SK-N-SH (cell line): ENCODE measurements at regions not wholly inside any gene's neighbourhood (a gene's known extent, or its start where the extent isn't known, plus 50 kb on each side); places are given as distances from the start of the nearest gene placed in this dataset.

Source experiments
- CTCF ChIA-PET: fragments of 300-600, 350-600 bp; formaldehyde crosslinking; extraction: SDS; loops from one replicate; lab custom pipeline; 2021; lab: Yijun Ruan, JAX
- POLR2A ChIA-PET: fragments of 350-600 bp; sonication (Branson Sonifier 250); formaldehyde crosslinking; extraction: SDS; loops from one replicate; lab custom pipeline; 2020; ENCODE audit warnings: antibody characterized with exemption, inconsistent platforms; lab: Yijun Ruan, JAX
- DNase-seq: peaks from one replicate; pipeline ENCODE4 v3.0.0; 2012
- H2AFZ ChIP-seq: fragments of 200-600 bp; sonication (generic); 2 replicates; pipeline ENCODE4 v1.8.1; 2016; ENCODE audit warnings: antibody characterized with exemption, mild to moderate bottlenecking, low read depth
- H3F3A ChIP-seq: fragments of 200-600 bp; sonication (generic); replicated peaks from 2 replicates; pipeline ENCODE3; 2016; ENCODE audit warnings: antibody characterized with exemption, mild to moderate bottlenecking; ENCODE audit not compliant: insufficient read depth
- H3K27ac ChIP-seq, 2 experiments: fragments of 200-500 bp in 1 of 2; fragments of 200-600 bp in 1 of 2; sonication (Bioruptor generic) in 1 of 2; sonication (generic), shearing (Covaris generic) in 1 of 2; 2 replicates each; pipeline versions ENCODE4 v1.5.1 to v1.6.1; 2014 to 2016; ENCODE audit warnings: low read depth in 2 of 2, inconsistent platforms in 1 of 2, low read length in 1 of 2, mild to moderate bottlenecking in 1 of 2, mixed read lengths in 1 of 2
- H3K27me3 ChIP-seq: fragments of 200-600 bp; sonication (generic), shearing (Covaris generic); 2 replicates; pipeline ENCODE4 v1.6.1; 2016; ENCODE audit warnings: mixed run types; ENCODE audit not compliant: insufficient read depth
- H3K36me3 ChIP-seq, 2 experiments: fragments of 200-500 bp in 1 of 2; fragments of 200-600 bp in 1 of 2; sonication (Bioruptor generic) in 1 of 2; sonication (generic) in 1 of 2; replicated peaks in 1 of 2; 2 replicates each; pipeline versions ENCODE3 to v1.5.1; 2014 to 2016; ENCODE audit warnings: low read length in 1 of 2, mild to moderate bottlenecking in 1 of 2; ENCODE audit not compliant: insufficient read depth in 2 of 2, control insufficient read depth in 1 of 2
- H3K4me1 ChIP-seq, 2 experiments: fragments of 200-500 bp in 1 of 2; fragments of 200-600 bp in 1 of 2; sonication (Bioruptor generic) in 1 of 2; sonication (generic), shearing (Covaris generic) in 1 of 2; 2 replicates each; pipeline versions ENCODE4 v1.5.1 to v1.6.1; 2014 to 2016; ENCODE audit warnings: low read depth in 1 of 2, low read length in 1 of 2, mixed run types in 1 of 2; ENCODE audit not compliant: insufficient read depth in 2 of 2, control insufficient read depth in 1 of 2
- H3K4me2 ChIP-seq: fragments of 200-600 bp; sonication (generic), shearing (Covaris generic); 2 replicates; pipeline ENCODE4 v1.6.1; 2017; ENCODE audit warnings: mixed run types
- H3K4me3 ChIP-seq, 2 experiments: fragments of 200-500 bp in 1 of 2; fragments of 200-600 bp in 1 of 2; sonication (Bioruptor generic) in 1 of 2; sonication (generic), shearing (Covaris generic) in 1 of 2; 2 replicates each; pipeline versions ENCODE4 v1.5.1 to v1.8.1; 2014 to 2016; ENCODE audit warnings: low read depth in 2 of 2, inconsistent platforms in 1 of 2, low read length in 1 of 2, mild to moderate bottlenecking in 1 of 2, mixed read lengths in 1 of 2, moderate library complexity in 1 of 2
- H3K79me2 ChIP-seq: fragments of 200-600 bp; sonication (generic); 2 replicates; pipeline ENCODE4 v1.8.1; 2017; ENCODE audit warnings: mild to moderate bottlenecking; ENCODE audit not compliant: insufficient read depth
- H3K9ac ChIP-seq: fragments of 200-600 bp; sonication (generic); 2 replicates; pipeline ENCODE4 v1.6.1; 2017; ENCODE audit warnings: mixed run types
- H3K9me2 ChIP-seq: fragments of 200-600 bp; sonication (generic); 2 replicates; pipeline ENCODE4 v1.6.1; 2017; ENCODE audit warnings: mixed run types
- H3K9me3 ChIP-seq: fragments of 200-600 bp; sonication (generic); 2 replicates; pipeline ENCODE4 v1.6.1; 2017; ENCODE audit warnings: mixed run types, mild to moderate bottlenecking, moderate library complexity
- H4K20me1 ChIP-seq: fragments of 200-600 bp; sonication (generic); 2 replicates; pipeline ENCODE4 v1.6.1; 2017; ENCODE audit warnings: mild to moderate bottlenecking, mixed run types; ENCODE audit not compliant: insufficient read depth
- ELF1 ChIP-seq: IDR thresholded peaks from 2 replicates; pipeline ENCODE4 v1.4.0; 2012
- FOSL2 ChIP-seq: IDR thresholded peaks from 2 replicates; pipeline ENCODE4 v1.4.0; 2012; ENCODE audit warnings: low read depth, mild to moderate bottlenecking, moderate library complexity, borderline replicate concordance
- FOXJ3 ChIP-seq: sonication (generic); formaldehyde crosslinking; IDR thresholded peaks from 2 replicates; pipeline ENCODE4 v1.5.1; 2020; ENCODE audit warnings: mild to moderate bottlenecking, missing genetic modification reagents
- FOXM1 ChIP-seq: IDR thresholded peaks from 2 replicates; pipeline ENCODE4 v1.4.0; 2012; ENCODE audit warnings: low read depth, mild to moderate bottlenecking
- GATA2 ChIP-seq: sonication (generic); formaldehyde crosslinking; IDR thresholded peaks from 2 replicates; pipeline ENCODE4 v1.5.0; 2020; ENCODE audit warnings: mild to moderate bottlenecking, missing genetic modification reagents
- JUND ChIP-seq: IDR thresholded peaks from 2 replicates; pipeline ENCODE4 v1.4.0; 2012
- NFIC ChIP-seq: IDR thresholded peaks from 2 replicates; pipeline ENCODE4 v1.4.0; 2012; ENCODE audit warnings: borderline replicate concordance
- NRF1 ChIP-seq: IDR thresholded peaks from 2 replicates; pipeline ENCODE4 v1.6.1; 2012; ENCODE audit warnings: low read depth, mild to moderate bottlenecking, low read length
- RCOR1 ChIP-seq: fragments of 150-350 bp; IDR thresholded peaks from 2 replicates; pipeline ENCODE4 v1.6.1; 2017; ENCODE audit warnings: antibody characterized with exemption, low read length
- RXRA ChIP-seq: IDR thresholded peaks from 2 replicates; pipeline ENCODE4 v1.4.0; 2012; ENCODE audit warnings: low read depth, mild to moderate bottlenecking, borderline replicate concordance
- SIN3A ChIP-seq: IDR thresholded peaks from 2 replicates; pipeline ENCODE4 v1.6.1; 2012; ENCODE audit warnings: low read depth, mild to moderate bottlenecking, low read length, moderate library complexity, borderline replicate concordance
- SMC3 ChIP-seq: IDR thresholded peaks from 2 replicates; pipeline ENCODE4 v1.6.1; 2012; ENCODE audit warnings: low read depth, low read length, improper control_type of control experiment
- WGBS: methylation state at CpG from one replicate; pipeline ENCODE4 v1.1.6; 2017; ENCODE audit warnings: low lambda C conversion rate; 5-methylcytosine and 5-hydroxymethylcytosine counted together
- TF ChIP-seq, protein P1 (sequence below): IDR thresholded peaks from 2 replicates; pipeline ENCODE4 v1.6.1; 2012; ENCODE audit warnings: mild to moderate bottlenecking, low read depth, low read length, moderate library complexity

DNA sequence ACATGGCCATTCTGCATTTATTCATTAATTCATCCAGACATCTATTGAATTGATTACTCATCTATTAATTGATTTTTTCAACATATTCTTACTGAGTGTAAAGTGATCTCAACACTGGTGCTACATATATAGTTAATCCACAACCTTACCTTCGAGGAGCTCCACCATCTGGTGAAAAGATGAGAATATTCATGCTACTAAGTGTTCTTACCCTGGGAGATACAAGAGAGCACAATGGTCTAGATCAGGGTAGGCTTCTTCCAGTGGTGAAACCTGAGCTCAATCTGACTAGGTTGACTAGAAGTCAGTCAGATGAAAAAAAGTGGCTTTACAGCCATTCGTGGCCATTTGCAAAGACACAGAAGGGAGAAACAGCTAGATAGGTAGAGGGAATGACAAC is 507.4 kb downstream of the ANKRD7 start:
- Histone ChIP-seq H3K27ac (no peak overlapping the region), H4K20me1 (no peaks in the 10 kb centered on the region), H3K4me3 (no peak overlapping the region), H3K36me3 (no peaks in the 10 kb centered on the region), H3K9me3 (no peaks in the 10 kb centered on the region)
- POLR2A ChIA-PET, result no interaction called here
- TF ChIP-seq ELF1 (no peak), FOXJ3 (CRISPR knock-in tag) (no peak), RCOR1 (no peak), FOSL2 (no peak)
- TF ChIP-seq, all 33 proteins: peak for 0
- DNase-seq, result no peak
- no peaks in the 10 kb centered on the region for H3F3A ChIP-seq
- H3K4me1 ChIP-seq, result no peaks in the 10 kb centered on the region; a peak in 1 of 4 replicates
- WGBS, result 4% methylated on average over 2 of the region's 2 CpGs
- H3K9me2 ChIP-seq, result no peaks in the 10 kb centered on the region
- no peak overlapping the region for H3K4me2 ChIP-seq
- CTCF ChIA-PET, result interaction anchor here (1.1 to 1.5 kb wide), 4 partner anchors 18 to 275 kb away, joined by 3 to 4 read pairs (median 3); no protein-coding TSS in a partner anchor
- no peaks in the 10 kb centered on the region for H3K27me3 ChIP-seq
- H3K9ac ChIP-seq, result no peak overlapping the region
- no peak overlapping the region for H2AFZ ChIP-seq
- H3K79me2 ChIP-seq, result no peaks in the 10 kb centered on the region

DNA sequence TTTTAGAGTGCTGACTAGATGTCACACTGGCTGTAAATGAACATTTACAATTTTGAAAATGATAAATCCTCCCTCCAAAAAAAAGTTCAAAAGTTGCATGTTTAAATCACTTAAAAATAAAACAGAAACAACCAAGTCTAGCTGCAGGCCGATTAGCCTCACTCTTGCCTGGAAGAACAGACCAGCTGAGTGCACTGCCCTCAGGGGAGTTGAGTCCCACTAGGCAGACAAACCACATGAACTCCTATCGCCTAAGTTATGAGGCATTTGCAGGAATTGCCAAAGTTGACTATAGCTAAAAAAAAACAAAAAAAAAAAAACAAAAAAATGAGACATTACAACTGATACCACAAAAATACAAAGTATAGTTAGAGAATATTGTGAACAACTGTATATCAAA is 510.0 kb downstream of the ANKRD7 start:
- WGBS, result 17% methylated on average over 2 of the region's 2 CpGs
- Histone ChIP-seq H3K4me3 (no peak overlapping the region), H3K9ac (no peak overlapping the region), H3K9me3 (no peaks in the 10 kb centered on the region), H3K27ac (no peak overlapping the region), H3F3A (no peaks in the 10 kb centered on the region), H3K27me3 (no peaks in the 10 kb centered on the region), H3K4me2 (no peak overlapping the region), H3K4me1 (no peaks in the 10 kb centered on the region; a peak in 2 of 4 replicates), H3K79me2 (no peaks in the 10 kb centered on the region), H3K9me2 (no peaks in the 10 kb centered on the region), H4K20me1 (no peaks in the 10 kb centered on the region), H2AFZ (no peak overlapping the region), H3K36me3 (no peaks in the 10 kb centered on the region)
- DNase-seq, result no peak
- no peak for TF ChIP-seq GATA2 (CRISPR knock-in tag)
- no peak for TF ChIP-seq ELF1
- no peak for TF ChIP-seq FOXM1
- TF ChIP-seq, protein P1, sequence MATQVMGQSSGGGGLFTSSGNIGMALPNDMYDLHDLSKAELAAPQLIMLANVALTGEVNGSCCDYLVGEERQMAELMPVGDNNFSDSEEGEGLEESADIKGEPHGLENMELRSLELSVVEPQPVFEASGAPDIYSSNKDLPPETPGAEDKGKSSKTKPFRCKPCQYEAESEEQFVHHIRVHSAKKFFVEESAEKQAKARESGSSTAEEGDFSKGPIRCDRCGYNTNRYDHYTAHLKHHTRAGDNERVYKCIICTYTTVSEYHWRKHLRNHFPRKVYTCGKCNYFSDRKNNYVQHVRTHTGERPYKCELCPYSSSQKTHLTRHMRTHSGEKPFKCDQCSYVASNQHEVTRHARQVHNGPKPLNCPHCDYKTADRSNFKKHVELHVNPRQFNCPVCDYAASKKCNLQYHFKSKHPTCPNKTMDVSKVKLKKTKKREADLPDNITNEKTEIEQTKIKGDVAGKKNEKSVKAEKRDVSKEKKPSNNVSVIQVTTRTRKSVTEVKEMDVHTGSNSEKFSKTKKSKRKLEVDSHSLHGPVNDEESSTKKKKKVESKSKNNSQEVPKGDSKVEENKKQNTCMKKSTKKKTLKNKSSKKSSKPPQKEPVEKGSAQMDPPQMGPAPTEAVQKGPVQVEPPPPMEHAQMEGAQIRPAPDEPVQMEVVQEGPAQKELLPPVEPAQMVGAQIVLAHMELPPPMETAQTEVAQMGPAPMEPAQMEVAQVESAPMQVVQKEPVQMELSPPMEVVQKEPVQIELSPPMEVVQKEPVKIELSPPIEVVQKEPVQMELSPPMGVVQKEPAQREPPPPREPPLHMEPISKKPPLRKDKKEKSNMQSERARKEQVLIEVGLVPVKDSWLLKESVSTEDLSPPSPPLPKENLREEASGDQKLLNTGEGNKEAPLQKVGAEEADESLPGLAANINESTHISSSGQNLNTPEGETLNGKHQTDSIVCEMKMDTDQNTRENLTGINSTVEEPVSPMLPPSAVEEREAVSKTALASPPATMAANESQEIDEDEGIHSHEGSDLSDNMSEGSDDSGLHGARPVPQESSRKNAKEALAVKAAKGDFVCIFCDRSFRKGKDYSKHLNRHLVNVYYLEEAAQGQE, result no peak
- TF ChIP-seq SIN3A, result no peak
- TF ChIP-seq JUND, result no peak
- TF ChIP-seq NFIC, result no peak
- no peak for TF ChIP-seq NRF1
- TF ChIP-seq RXRA, result no peak
- TF ChIP-seq SMC3, result no peak
- POLR2A ChIA-PET, result no interaction called here
- CTCF ChIA-PET, result no interaction called here
